Prostate gland (tissue), 2 donors: ENCODE measurements at regions not wholly inside any gene's neighbourhood (a gene's known extent, or its start where the extent isn't known, plus 50 kb on each side); places are given as distances from the start of the nearest gene placed in this dataset.

Experiments
- POLR2A ChIP-seq: fragments of 450-650 bp; IDR thresholded peaks from one replicate; pipeline ENCODE4 v1.6.1; 2016; ENCODE audit warnings: antibody characterized with exemption, mild to moderate bottlenecking
- TF ChIP-seq, protein P1 (sequence below), 4 experiments: fragments of 200-600 bp in 2 of 4; fragments of 450-650 bp in 2 of 4; sonication (generic) in 2 of 4; IDR thresholded peaks; 1 replicate in 3 of 4; 2 replicates in 1 of 4; pipeline ENCODE4 v1.5.1; 2016 to 2019; ENCODE audit warnings: antibody characterized with exemption in 4 of 4, mild to moderate bottlenecking in 2 of 4, moderate library complexity in 2 of 4

DNA sequence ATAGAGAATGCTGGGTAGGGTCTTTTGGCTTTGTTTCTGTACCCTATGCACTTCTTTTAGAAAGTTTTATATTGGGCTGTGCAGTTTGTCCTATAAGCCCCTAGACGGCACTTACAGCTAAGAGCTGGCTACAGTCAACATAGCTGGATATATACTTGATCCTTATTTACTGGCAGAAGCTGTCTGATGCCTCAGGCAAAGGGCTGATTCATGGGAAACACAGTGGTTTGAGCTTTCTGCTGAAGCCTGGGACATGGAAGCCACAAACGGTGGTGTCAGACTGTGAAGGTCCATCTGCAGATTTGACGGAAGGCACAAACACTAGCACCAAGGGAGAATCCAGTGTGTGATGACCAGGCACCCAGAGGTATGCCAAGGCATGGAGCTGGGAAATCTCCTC lies 608.4 kb downstream of the ANKRD50 start:
- no peak for TF ChIP-seq POLR2A
- TF ChIP-seq, protein P1, sequence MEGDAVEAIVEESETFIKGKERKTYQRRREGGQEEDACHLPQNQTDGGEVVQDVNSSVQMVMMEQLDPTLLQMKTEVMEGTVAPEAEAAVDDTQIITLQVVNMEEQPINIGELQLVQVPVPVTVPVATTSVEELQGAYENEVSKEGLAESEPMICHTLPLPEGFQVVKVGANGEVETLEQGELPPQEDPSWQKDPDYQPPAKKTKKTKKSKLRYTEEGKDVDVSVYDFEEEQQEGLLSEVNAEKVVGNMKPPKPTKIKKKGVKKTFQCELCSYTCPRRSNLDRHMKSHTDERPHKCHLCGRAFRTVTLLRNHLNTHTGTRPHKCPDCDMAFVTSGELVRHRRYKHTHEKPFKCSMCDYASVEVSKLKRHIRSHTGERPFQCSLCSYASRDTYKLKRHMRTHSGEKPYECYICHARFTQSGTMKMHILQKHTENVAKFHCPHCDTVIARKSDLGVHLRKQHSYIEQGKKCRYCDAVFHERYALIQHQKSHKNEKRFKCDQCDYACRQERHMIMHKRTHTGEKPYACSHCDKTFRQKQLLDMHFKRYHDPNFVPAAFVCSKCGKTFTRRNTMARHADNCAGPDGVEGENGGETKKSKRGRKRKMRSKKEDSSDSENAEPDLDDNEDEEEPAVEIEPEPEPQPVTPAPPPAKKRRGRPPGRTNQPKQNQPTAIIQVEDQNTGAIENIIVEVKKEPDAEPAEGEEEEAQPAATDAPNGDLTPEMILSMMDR (IDR thresholded peaks at IDR 0.05): no peak
